HCT116 (cell line): ENCODE measurements at regions not wholly inside any gene's neighbourhood (a gene's known extent, or its start where the extent isn't known, plus 50 kb on each side); places are given as distances from the start of the nearest gene placed in this dataset.

ENCODE experiments used
- JUND ChIP-seq: IDR thresholded peaks from 2 replicates; pipeline ENCODE4 v1.6.1; 2012
- POLR2A ChIP-seq: IDR thresholded peaks from 2 replicates; pipeline ENCODE4 v1.7.0; 2011; ENCODE audit warnings: borderline replicate concordance; ENCODE audit not compliant: insufficient read depth, insufficient read length; ENCODE audit errors: extremely low read depth
- POLR2AphosphoS5 ChIP-seq: IDR thresholded peaks from 2 replicates; pipeline ENCODE4 v1.6.1; 2011; ENCODE audit warnings: mild to moderate bottlenecking, low read depth, low read length, moderate library complexity
- RAD21 ChIP-seq: IDR thresholded peaks from 2 replicates; pipeline ENCODE4 v1.6.1; 2012; ENCODE audit warnings: low read depth, mild to moderate bottlenecking
- SIN3A ChIP-seq: IDR thresholded peaks from 2 replicates; pipeline ENCODE4 v1.6.1; 2012; ENCODE audit warnings: low read depth
- YY1 ChIP-seq: IDR thresholded peaks from 2 replicates; pipeline ENCODE4 v1.6.1; 2011; ENCODE audit warnings: low read length, low read depth, moderate library complexity, mild to moderate bottlenecking; ENCODE audit not compliant: insufficient replicate concordance; ENCODE audit errors: extremely low read depth
- ZNF274 ChIP-seq: fragments of 200-500 bp; sonication (Bioruptor generic); IDR thresholded peaks from 2 replicates; pipeline ENCODE4 v1.6.1; 2014; ENCODE audit warnings: mild to moderate bottlenecking, low read depth, low read length, inconsistent platforms
- TF ChIP-seq, protein P1 (sequence below), 3 experiments: fragments of 200-600 bp in 1 of 3; sonication (generic) in 1 of 3; IDR thresholded peaks in 2 of 3; conservative IDR thresholded peaks in 1 of 3; 2 replicates each; pipeline ENCODE4 v1.5.1; 2012 to 2017; ENCODE audit warnings: low read depth in 2 of 3, low read length in 2 of 3, antibody characterized with exemption in 1 of 3, borderline replicate concordance in 1 of 3, control low read depth in 1 of 3, mild to moderate bottlenecking in 1 of 3, mixed read lengths in 1 of 3, mixed run types in 1 of 3, moderate library complexity in 1 of 3; ENCODE audit not compliant: insufficient read depth in 1 of 3
- TF ChIP-seq, protein P2 (sequence below): IDR thresholded peaks from 2 replicates; pipeline ENCODE4 v1.6.1; 2012; ENCODE audit warnings: low read depth
- TF ChIP-seq, protein P3 (sequence below): IDR thresholded peaks from 2 replicates; pipeline ENCODE4 v1.6.1; 2012
- TF ChIP-seq, protein P4 (sequence below): IDR thresholded peaks from 2 replicates; pipeline ENCODE4 v1.6.1; 2011; ENCODE audit warnings: mild to moderate bottlenecking, low read length, moderate library complexity; ENCODE audit not compliant: insufficient replicate concordance; ENCODE audit errors: extremely low read depth
- TF ChIP-seq, protein P5 (sequence below): IDR thresholded peaks from 2 replicates; pipeline ENCODE4 v1.6.1; 2012

DNA sequence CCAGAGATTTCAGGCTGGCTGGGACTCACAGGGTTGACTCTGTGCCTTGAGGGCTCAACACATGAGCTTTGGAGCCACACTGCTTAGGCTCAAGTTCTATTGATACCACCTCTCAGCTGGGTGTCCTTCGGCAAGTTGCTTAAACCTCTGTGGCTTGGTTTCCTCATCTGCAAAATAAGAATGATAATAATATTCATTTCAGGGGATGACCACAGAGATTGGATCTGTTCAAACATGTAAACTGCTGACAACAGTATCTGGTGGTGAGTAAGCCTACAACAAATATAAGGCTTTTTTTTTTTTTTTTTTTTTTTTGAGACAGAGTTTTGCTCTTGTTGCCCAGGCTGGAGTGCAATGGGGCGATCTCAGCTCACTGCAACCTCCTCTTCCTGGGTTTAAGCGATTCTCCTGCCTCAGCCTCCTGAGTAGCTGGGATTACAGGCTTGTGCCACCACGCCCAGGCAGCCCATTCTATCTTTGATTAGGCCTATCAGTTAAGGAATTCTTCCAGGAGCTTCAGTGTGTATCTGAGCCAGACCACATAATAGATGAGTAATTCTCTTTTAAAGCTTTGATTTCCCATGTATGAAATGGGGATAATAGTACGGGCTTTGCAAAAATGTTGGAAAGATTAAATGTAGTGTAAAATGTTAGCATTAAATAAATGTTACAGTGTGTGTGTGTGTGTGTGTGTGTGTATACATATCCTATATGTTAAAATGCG lies 437.6 kb downstream of the PRDM2 start:
- no peak for TF ChIP-seq ZNF274
- no peak for TF ChIP-seq SIN3A
- no peak for TF ChIP-seq POLR2A
- TF ChIP-seq, protein P1, sequence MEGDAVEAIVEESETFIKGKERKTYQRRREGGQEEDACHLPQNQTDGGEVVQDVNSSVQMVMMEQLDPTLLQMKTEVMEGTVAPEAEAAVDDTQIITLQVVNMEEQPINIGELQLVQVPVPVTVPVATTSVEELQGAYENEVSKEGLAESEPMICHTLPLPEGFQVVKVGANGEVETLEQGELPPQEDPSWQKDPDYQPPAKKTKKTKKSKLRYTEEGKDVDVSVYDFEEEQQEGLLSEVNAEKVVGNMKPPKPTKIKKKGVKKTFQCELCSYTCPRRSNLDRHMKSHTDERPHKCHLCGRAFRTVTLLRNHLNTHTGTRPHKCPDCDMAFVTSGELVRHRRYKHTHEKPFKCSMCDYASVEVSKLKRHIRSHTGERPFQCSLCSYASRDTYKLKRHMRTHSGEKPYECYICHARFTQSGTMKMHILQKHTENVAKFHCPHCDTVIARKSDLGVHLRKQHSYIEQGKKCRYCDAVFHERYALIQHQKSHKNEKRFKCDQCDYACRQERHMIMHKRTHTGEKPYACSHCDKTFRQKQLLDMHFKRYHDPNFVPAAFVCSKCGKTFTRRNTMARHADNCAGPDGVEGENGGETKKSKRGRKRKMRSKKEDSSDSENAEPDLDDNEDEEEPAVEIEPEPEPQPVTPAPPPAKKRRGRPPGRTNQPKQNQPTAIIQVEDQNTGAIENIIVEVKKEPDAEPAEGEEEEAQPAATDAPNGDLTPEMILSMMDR (IDR thresholded peaks at IDR 0.05 in 2 of 3, conservative IDR thresholded peaks at IDR 0.05 in 1 of 3; ENCODE audit: borderline replicate concordance in 1 of 3, insufficient read depth in 1 of 3, low read depth in 2 of 3, low read length in 2 of 3) = no peak
- TF ChIP-seq, protein P2, sequence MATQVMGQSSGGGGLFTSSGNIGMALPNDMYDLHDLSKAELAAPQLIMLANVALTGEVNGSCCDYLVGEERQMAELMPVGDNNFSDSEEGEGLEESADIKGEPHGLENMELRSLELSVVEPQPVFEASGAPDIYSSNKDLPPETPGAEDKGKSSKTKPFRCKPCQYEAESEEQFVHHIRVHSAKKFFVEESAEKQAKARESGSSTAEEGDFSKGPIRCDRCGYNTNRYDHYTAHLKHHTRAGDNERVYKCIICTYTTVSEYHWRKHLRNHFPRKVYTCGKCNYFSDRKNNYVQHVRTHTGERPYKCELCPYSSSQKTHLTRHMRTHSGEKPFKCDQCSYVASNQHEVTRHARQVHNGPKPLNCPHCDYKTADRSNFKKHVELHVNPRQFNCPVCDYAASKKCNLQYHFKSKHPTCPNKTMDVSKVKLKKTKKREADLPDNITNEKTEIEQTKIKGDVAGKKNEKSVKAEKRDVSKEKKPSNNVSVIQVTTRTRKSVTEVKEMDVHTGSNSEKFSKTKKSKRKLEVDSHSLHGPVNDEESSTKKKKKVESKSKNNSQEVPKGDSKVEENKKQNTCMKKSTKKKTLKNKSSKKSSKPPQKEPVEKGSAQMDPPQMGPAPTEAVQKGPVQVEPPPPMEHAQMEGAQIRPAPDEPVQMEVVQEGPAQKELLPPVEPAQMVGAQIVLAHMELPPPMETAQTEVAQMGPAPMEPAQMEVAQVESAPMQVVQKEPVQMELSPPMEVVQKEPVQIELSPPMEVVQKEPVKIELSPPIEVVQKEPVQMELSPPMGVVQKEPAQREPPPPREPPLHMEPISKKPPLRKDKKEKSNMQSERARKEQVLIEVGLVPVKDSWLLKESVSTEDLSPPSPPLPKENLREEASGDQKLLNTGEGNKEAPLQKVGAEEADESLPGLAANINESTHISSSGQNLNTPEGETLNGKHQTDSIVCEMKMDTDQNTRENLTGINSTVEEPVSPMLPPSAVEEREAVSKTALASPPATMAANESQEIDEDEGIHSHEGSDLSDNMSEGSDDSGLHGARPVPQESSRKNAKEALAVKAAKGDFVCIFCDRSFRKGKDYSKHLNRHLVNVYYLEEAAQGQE = no peak
- TF ChIP-seq, protein P3, sequence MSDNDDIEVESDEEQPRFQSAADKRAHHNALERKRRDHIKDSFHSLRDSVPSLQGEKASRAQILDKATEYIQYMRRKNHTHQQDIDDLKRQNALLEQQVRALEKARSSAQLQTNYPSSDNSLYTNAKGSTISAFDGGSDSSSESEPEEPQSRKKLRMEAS = no peak
- TF ChIP-seq YY1 = no peak
- TF ChIP-seq, protein P4, sequence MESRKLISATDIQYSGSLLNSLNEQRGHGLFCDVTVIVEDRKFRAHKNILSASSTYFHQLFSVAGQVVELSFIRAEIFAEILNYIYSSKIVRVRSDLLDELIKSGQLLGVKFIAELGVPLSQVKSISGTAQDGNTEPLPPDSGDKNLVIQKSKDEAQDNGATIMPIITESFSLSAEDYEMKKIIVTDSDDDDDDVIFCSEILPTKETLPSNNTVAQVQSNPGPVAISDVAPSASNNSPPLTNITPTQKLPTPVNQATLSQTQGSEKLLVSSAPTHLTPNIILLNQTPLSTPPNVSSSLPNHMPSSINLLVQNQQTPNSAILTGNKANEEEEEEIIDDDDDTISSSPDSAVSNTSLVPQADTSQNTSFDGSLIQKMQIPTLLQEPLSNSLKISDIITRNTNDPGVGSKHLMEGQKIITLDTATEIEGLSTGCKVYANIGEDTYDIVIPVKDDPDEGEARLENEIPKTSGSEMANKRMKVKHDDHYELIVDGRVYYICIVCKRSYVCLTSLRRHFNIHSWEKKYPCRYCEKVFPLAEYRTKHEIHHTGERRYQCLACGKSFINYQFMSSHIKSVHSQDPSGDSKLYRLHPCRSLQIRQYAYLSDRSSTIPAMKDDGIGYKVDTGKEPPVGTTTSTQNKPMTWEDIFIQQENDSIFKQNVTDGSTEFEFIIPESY = no peak
- no peak for TF ChIP-seq JUND
- TF ChIP-seq RAD21 = no peak
- TF ChIP-seq POLR2AphosphoS5 = no peak
- TF ChIP-seq, protein P5, sequence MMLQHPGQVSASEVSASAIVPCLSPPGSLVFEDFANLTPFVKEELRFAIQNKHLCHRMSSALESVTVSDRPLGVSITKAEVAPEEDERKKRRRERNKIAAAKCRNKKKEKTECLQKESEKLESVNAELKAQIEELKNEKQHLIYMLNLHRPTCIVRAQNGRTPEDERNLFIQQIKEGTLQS = no peak
